Subcutaneous abdominal adipose tissue (tissue), 5 donors: ENCODE measurements at regions not wholly inside any gene's neighbourhood (a gene's known extent, or its start where the extent isn't known, plus 50 kb on each side); places are given as distances from the start of the nearest gene placed in this dataset.
"Not testable (repeated sequence)": the region's sequence is repeated elsewhere in the genome, so short reads cannot be mapped to it uniquely, and the experiment has no call there.

Experiments used
- H3K27ac ChIP-seq: one replicate; pipeline ENCODE4 v1.7.0; 2013; ENCODE audit warnings: low read depth, mild to moderate bottlenecking, inconsistent platforms, low read length, moderate library complexity
- H3K27me3 ChIP-seq, 5 donors: one replicate each; pipeline ENCODE4 v1.7.0; 2013; ENCODE audit warnings: low read length in 5 of 5, inconsistent platforms in 1 of 5; ENCODE audit not compliant: control insufficient read depth in 5 of 5, insufficient read depth in 4 of 5
- H3K36me3 ChIP-seq, 5 donors: one replicate each; pipeline ENCODE4 v1.7.0; 2013; ENCODE audit warnings: low read length in 5 of 5; ENCODE audit not compliant: control insufficient read depth in 5 of 5, insufficient read depth in 5 of 5
- H3K4me1 ChIP-seq, 5 donors: one replicate each; pipeline ENCODE4 v1.7.0; 2013; ENCODE audit warnings: low read length in 5 of 5, mild to moderate bottlenecking in 3 of 5, moderate library complexity in 1 of 5; ENCODE audit not compliant: control insufficient read depth in 5 of 5, insufficient read depth in 5 of 5
- H3K4me3 ChIP-seq, 5 donors: one replicate each; pipeline ENCODE4 v1.7.0; 2013; ENCODE audit warnings: low read length in 5 of 5, low read depth in 1 of 5
- H3K9ac ChIP-seq, 5 donors: one replicate each; pipeline ENCODE4 v1.7.0; 2013; ENCODE audit warnings: low read length in 5 of 5, mild to moderate bottlenecking in 4 of 5, moderate library complexity in 3 of 5
- H3K9me3 ChIP-seq, 5 donors: one replicate each; pipeline ENCODE4 v1.7.0; 2013; ENCODE audit warnings: low read length in 5 of 5; ENCODE audit not compliant: control insufficient read depth in 5 of 5
- donor health status: healthy.
- donor health status: healthy.
- donor health status: healthy.
- donor health status: healthy.
- donor health status: healthy.

DNA sequence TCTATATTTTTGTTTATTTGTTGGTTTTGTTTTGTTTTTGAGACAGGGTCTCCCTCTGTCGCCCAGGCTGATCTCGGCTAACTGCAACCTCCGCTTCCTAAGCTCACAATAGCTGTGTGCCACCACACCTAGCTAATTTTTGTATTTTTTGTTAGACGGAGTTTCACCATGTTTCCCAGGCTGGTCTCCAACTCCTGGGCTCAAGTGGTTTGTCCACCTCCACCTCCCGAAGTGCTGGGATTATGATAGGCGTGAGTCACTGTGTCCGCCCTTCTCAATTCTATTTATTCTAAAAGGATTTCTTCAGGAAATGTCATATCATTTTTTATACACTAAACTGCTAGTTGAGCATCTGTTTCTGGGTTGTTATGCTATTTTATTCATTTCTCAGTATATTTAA, 1206.0 kb downstream of the OLFM4 start:
- Histone ChIP-seq H3K4me1 (no peaks in the 10 kb centered on the region), H3K27ac (no peak overlapping the region), H3K27me3 (no peaks in the 10 kb centered on the region), H3K9me3 (no peaks in the 10 kb centered on the region), H3K9ac (no peak overlapping the region), H3K4me3 (no peak overlapping the region), H3K36me3 (no peaks in the 10 kb centered on the region)

DNA sequence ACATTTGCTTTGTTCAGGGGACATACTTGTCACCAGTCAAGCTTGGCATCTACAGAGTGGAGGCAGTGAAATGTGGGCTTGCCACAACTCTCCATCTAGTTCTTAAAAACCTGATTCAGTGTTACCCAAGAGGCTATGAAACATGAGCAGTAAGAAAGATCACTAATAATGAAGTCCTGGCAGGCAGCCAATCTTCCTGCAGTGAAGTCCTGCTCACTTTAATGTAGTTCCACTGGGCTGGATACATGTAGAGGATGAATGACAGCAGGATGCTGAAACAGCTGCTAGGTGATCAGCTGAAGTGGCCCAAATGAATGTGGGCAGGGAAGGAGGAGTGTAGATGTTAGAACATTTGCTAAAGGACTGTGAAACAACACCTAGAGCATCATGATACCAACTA, 1213.1 kb downstream of the OLFM4 start:
- no peaks in the 10 kb centered on the region for H3K4me1 ChIP-seq
- H3K9me3 ChIP-seq: no peaks in the 10 kb centered on the region
- H3K27ac ChIP-seq: no peak overlapping the region
- no peak overlapping the region for H3K4me3 ChIP-seq
- no peaks in the 10 kb centered on the region for H3K36me3 ChIP-seq
- no peaks in the 10 kb centered on the region for H3K27me3 ChIP-seq
- H3K9ac ChIP-seq: no peak overlapping the region

DNA sequence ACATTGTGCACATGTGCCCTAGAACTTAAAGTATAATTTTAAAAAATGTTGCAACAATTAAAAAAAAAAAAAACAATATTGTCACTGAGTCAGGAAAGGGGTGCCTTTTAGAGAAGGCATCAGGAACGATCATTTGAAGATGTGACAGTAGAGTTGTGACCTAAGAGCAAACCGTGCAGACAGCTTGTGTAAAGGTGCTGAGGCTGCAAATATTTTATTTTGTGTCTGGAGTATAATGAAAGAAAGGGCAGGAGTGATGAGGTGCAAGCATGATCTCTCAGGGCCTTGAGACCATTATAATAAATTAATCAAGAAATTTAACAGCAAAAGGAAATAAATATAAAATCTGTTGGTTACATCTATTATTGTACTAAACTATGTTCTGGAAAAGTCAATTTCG, 1219.7 kb downstream of the OLFM4 start:
- Histone ChIP-seq H3K27me3 (no peaks in the 10 kb centered on the region), H3K4me1 (no peaks in the 10 kb centered on the region), H3K9me3 (peaks cover 0 to 3% (median under 1%) of the 10 kb centered on the region in 5 donors), H3K36me3 (no peaks in the 10 kb centered on the region), H3K4me3 (no peak overlapping the region), H3K9ac (no peak overlapping the region), H3K27ac (no peak overlapping the region)

DNA sequence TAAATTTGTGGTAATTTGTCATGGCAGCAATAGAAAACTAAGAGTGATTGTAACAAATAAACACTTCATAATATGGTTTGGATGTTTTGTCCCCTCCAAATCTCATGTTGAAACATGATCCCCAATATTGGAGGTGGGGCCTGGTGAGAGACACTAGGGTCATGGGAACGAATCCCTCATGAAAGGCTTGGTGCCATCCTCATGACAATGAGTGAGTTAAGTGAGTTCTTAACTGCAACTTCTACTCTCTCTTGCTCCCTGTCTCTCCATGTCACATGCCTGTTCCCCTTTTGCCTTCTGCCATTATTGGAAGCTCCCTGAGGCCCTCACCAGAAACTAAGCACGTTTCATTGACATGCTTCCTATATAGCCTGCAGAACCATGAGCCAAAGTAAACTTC, 1233.2 kb downstream of the OLFM4 start:
- peaks cover 0 to 5% (median 0%) of the 10 kb centered on the region in 5 donors for H3K9me3 ChIP-seq
- no peak overlapping the region for H3K27ac ChIP-seq
- no peaks in the 10 kb centered on the region for H3K36me3 ChIP-seq
- no peaks in the 10 kb centered on the region for H3K4me1 ChIP-seq
- H3K27me3 ChIP-seq: no peaks in the 10 kb centered on the region
- no peak overlapping the region for H3K9ac ChIP-seq
- H3K4me3 ChIP-seq: no peak overlapping the region

DNA sequence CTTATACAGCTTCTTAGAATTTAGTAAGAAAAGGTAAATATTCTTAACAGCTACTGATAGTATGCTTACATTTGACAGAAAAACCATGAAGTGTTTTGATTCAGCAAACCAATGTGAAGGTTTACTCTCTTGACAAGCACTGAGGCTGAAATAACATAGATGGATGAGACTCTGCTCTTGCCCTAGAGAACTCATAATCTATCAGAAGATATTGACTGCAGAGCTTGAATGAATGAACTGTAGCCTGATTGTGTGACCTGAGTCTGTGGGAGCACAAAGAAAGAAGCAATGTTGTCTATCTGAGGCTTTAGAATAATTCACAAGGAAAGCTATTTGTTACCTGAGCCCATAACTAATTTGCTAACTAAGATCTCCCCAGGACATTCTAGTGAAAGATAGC, 1235.3 kb downstream of the OLFM4 start:
- no peak overlapping the region for H3K4me3 ChIP-seq
- H3K4me1 ChIP-seq: no peaks in the 10 kb centered on the region
- H3K36me3 ChIP-seq: no peaks in the 10 kb centered on the region
- H3K27me3 ChIP-seq: no peaks in the 10 kb centered on the region
- no peak overlapping the region for H3K9ac ChIP-seq
- H3K9me3 ChIP-seq: peaks cover 0 to 5% (median 0%) of the 10 kb centered on the region in 5 donors
- H3K27ac ChIP-seq: no peak overlapping the region

DNA sequence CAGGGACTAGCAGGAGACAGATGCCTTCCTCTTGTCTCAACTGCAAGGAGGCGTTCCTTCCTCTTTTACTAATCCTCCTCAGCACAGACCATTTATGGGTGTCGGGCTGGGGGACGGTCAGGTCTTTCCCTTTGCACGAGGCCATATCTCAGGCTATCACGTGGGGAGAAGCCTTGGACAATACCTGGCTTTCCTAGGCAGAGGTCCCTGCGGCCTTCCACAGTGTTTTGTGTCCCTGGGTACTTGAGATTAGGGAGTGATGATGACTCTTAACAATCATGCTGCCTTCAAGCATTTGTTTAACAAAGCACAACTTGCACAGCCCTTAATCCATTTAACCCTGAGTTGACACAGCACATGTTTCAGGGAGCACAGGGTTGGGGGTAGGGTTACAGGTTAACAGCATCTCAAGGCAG, 1238.6 kb downstream of the OLFM4 start:
- not testable (repeated sequence) for H3K27me3 ChIP-seq, H3K27ac ChIP-seq, H3K4me1 ChIP-seq, H3K36me3 ChIP-seq, H3K9me3 ChIP-seq, H3K4me3 ChIP-seq, H3K9ac ChIP-seq

DNA sequence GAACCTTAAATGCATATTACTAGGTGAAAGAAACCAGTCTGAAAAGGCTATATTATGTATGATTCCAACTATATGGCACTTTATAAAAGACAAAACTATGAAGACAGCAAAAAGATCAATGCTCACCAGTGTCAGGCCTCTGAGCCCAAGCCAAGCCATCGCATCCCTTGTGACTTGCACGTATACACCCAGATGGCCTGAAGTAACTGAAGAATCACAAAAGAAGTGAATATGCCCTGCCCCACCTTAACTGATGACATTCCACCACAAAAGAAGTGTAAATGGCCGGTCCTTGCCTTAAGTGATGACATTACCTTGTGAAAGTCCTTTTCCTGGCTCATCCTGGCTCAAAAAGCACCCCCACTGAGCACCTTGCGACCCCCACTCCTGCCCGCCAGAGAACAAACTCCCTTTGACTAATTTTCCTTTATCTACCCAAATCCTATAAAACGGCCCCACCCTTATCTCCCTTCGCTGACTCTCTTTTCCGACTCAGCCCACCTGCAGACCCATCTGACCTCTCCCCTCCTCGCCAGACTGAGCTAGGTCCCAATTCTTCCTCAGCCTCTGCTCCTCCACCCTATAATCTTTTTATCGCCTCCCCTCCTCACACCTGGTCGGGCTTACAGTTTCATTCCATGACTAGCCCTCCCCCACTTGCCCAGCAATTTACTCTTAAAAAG, 1239.5 kb downstream of the OLFM4 start:
- not testable (repeated sequence) for H3K9ac ChIP-seq, H3K9me3 ChIP-seq, H3K4me3 ChIP-seq, H3K27me3 ChIP-seq, H3K27ac ChIP-seq, H3K36me3 ChIP-seq, H3K4me1 ChIP-seq

DNA sequence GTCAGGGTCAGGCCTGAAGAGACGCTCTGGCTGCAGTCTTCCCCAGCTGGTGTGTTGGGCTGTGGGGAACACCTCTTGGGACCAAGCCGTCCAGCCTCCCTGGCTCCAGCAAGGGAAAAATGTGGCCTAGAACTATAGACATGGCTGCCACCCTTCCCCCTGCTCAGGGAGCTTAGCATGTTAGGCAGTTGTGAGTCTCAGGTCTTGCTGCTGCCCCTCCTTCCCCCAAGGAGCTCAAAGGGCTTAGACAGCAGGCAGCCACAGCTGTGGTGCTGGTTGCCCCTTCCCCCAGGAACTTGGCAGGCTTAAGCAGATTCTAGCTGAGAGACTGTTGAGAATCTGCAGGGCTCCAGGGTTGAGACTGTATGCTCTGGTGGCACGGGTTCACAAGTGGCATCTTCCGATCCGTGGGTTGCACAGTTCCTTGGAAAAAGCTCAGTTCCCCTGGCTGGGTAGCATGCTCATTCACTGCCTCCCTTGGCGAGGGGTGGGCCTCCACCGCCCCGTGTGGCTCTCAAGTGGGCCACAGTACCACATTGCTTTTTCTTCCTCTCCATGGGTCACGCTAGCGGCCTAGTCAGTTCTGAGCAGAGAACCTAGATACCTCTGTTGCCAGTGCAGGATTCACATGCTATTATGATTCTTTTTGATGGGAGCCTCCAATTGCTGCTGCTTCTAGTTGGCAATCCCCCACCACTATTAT, 1258.6 kb downstream of the OLFM4 start:
- no peak overlapping the region for H3K9ac ChIP-seq
- no peak overlapping the region for H3K27ac ChIP-seq
- H3K27me3 ChIP-seq: no peaks in the 10 kb centered on the region
- H3K36me3 ChIP-seq: no peaks in the 10 kb centered on the region
- no peaks in the 10 kb centered on the region for H3K4me1 ChIP-seq
- H3K4me3 ChIP-seq: no peak overlapping the region
- peaks cover 0 to 15% (median 7%) of the 10 kb centered on the region in 5 donors for H3K9me3 ChIP-seq

DNA sequence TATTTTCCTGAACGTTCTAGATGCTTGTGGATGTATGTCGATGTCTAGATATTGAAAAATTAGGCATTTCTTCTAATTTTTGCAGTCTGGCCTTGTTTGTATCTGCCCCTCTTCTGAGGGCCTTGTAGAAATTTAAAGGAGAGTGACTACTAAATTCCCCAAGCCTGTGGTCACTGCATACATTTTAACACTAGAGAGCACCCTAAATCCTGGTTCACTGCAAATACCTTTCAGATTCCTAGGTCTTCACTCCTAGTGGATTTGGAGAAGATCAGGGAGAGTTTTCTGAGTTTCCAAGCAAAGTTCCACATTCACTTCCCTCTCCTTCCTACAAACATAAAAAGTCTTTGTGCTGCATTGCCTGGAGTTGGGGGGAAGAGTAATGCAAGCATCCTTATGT, 1272.5 kb downstream of the OLFM4 start:
- Histone ChIP-seq H3K4me3 (no peak overlapping the region), H3K9me3 (peaks cover 0 to 5% (median 0%) of the 10 kb centered on the region in 5 donors), H3K36me3 (no peaks in the 10 kb centered on the region), H3K27ac (no peak overlapping the region), H3K4me1 (peaks cover 0 to 9% (median 6%) of the 10 kb centered on the region in 5 donors), H3K27me3 (no peaks in the 10 kb centered on the region), H3K9ac (no peak overlapping the region)

DNA sequence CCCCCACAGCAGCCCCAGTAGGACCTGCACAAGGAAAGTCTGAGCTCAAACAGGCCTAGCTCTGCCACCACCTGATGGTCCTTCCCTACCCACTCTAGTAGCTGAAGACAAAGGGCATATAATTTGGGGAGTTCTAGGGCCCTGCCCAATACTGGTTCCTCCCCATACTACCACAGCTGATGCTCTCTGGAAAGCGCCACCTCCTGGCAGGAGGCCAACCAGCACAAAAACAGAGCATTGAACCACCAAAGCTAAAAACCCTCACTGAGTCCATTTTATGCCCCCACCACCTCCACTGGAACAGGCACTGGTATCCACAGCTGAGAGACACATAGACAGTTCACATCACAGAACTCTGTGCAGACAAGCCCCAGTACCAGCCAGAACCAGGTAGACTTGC, 1276.8 kb downstream of the OLFM4 start:
- no peak overlapping the region for H3K27ac ChIP-seq
- H3K36me3 ChIP-seq: no peaks in the 10 kb centered on the region
- no peak overlapping the region for H3K4me3 ChIP-seq
- no peaks in the 10 kb centered on the region for H3K27me3 ChIP-seq
- peaks cover 0 to 9% (median 6%) of the 10 kb centered on the region in 5 donors for H3K4me1 ChIP-seq
- peaks cover 0 to 2% (median 0%) of the 10 kb centered on the region in 5 donors for H3K9me3 ChIP-seq
- H3K9ac ChIP-seq: no peak overlapping the region
